Embryonic facial prominence (tissue), 1 donor: ENCODE measurements at regions not wholly inside any gene's neighbourhood (a gene's known extent, or its start where the extent isn't known, plus 50 kb on each side); places are given as distances from the start of the nearest gene placed in this dataset.

ENCODE experiments used
- DNase-seq: peaks from one replicate; pipeline ENCODE4 v3.0.0-alpha.2; 2016; ENCODE audit errors: extremely low spot score

DNA sequence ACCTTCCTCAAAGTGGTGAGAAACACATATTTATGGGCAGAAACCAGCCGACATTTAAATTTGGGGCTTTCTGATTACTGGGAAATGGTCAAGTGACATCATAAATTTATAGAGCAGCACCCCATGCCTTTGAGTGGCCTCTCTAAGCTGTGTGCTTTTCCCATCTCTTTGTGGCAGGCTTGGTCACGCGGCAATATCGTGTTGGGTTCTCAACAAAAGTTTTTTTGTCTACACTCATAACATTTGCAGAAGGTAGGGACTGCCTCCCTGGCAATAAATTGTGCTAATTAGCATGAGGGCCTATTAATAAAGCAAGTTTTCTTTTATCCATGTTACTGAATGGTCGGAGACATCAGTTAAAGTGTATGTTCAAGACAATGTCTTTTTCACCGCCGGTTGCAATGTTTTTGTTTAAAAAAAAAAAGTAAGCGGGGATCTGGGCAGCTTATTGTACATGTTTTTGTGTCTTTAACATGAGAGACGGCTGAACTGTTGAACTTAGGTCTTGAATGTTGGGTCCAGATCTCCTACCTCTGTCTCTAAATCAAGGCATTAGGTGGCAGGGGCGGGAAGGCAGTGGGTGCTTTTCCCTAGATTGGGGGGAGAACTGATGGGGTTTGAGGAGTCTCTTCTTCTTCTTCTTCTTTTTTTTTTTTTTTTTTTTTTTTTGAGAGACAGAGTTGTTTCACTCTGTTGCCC, 193.3 kb downstream of the PHETA1 start:
- DNase-seq, result no peak

DNA sequence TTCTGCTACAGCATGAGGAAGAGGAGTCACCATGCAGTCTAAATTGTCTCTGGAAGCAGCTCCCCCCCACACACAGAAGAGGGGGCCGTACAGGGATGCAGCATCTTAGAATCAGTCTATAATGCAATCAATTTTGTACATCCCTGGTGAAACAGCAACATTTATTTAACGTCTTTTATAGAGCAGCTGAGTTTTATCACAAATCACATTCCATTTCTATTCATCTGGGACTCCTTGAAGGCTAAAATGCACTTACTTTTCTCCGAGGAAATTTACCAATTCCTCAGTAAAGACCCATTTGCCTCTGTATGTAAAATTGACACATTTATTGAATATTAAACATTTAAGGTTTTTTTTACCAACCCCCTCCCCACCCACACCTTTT, 193.9 kb downstream of the PHETA1 start:
- no peak for DNase-seq

DNA sequence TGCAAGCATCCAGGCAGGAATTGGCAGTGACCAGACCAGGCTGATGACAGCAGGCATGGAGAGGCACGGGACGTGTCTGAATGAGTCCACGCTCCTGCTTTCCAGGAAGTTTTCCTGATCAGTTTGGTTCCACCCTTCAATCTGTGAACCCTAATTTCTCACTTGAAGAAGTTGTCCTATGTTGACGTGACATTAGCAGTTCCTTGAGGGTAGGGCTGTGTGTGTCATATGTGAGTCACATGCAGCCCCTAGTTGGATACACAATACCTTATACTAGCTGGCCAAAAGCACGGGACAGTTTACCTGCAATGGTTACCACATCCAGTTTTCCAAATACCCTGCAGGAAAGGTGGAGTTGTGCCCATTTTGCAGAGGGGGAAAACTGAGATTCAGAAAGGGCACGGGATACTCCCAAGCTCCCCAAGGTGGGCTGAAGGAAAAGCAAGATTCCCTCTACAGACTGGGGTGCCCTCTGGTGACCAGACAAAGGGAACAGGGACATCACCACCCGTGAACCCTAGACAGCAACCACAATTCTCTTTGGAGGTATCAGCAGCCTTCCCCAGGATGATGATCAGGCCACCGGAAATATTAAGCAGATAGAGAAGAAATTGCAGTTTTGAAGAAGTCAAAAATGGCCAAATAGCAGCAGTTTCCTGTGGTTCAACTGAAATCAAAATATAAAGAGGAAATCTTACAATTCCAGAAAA, 194.5 kb downstream of the PHETA1 start:
- DNase-seq, result no peak

DNA sequence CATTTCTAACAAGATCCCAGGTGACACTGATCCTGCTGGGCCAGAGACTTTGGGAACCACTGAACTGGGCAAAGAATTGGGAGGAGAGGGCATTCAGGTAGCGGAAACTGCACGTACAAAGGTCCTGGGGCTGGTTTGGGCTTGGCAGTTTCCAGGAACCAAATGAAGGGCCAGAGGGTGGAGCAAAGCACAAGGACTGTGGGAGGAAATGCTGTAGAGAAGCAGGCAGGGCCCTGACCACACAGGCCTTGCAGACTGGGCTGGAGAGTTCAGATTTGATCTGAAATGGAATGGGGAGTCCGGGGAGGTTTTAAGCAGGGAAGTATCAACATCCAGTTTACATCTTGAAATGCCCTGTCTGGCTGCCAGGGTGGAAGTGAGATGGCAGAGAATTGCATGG, 195.1 kb downstream of the PHETA1 start:
- DNase-seq, result no peak

DNA sequence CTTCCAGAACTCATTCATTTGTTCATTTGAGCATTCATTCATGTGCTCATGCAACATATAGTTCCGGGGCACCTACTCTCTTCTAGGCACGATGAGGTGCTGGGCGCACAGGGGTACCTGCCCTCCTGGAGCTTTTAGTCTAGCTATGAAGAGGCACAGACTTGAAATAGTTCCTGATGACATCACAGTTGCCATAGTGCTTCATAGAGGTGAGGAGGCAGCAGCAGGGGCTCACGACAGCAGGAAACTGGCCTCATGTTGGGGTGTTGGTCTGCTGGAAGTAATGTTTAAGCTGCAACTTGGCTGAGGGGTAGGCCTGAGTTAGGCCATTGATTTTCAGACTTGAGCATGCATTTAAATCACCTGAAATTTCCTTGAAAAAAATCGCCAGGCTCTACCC, 195.5 kb downstream of the PHETA1 start:
- no peak for DNase-seq

DNA sequence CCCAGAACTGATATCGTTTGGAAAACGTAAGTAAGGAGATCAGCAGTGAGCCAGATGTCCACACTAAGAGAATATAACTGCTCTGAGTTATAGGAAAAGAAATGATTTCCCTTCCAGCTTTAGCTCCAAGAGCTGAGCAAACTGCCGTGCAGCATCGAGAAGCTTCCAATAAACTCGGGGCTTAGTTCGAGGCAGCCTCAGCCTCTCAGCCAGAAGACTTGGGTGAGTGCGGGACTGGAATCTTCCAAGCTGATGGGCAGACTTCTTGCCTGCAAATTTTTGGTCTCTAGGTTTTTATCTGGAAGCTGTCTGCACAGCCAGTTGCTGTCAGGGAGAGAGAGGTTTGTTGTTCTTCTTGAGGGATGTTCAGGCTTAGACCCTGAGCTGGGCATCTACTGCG, 196.1 kb downstream of the PHETA1 start:
- DNase-seq, result no peak

DNA sequence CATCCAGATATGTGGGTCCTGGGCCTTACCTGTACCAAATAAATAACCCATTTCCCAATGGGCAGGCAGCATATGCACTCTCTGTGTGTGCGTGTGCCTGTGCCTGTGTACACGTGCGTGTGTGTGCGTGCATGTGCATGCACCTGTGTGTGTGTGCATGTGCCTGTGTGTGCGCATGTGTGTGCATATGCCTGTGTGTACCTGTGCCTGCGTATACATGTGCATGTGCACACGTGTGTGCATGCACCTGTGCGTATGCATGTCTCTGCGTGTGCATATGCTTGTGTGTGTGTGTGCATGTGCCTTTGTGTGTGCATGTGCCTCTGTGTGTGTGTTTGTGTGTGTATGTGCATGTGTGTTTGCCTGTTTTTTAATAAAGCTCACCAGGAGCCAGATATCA, 197.1 kb downstream of the PHETA1 start:
- no peak for DNase-seq

DNA sequence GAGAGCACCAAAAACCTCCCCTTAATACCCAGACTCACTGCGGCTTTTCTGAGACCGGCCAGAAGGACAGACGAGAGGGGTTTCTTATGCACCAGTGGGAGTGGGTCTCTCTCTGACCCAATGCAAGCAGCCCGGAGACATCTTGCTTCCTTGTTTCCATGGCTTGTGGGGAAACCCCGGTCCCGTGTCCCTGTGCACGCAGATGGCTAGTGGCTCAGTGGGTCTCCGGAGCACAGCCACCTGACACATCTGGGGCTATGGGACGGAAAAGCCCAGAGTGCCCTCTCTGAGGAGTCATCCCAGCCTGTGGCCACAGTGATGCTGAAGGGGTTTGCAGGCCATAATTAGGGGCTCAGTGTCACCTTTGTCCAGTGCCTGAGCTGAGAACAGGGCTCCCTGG, 197.6 kb downstream of the PHETA1 start:
- no peak for DNase-seq

DNA sequence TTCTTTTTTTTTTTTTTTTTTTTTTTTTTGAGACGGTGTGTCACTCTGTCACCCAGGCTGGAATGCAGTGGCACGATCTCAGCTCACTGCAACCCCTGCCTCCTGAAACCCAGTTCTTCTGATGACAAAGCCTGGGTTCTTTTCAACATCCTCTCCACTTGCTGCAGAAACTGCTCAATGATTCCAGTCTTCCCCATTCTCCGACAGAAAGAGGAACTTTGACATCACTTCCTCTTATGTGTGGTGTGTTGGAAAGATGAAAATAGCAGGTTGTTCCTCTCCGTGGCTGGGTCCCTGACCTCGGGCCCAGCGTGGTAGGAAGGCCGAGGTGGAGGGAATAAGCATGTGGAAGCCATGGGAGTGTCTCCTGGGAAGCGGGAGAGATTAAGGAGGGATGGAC, 198.4 kb downstream of the PHETA1 start:
- no peak for DNase-seq

DNA sequence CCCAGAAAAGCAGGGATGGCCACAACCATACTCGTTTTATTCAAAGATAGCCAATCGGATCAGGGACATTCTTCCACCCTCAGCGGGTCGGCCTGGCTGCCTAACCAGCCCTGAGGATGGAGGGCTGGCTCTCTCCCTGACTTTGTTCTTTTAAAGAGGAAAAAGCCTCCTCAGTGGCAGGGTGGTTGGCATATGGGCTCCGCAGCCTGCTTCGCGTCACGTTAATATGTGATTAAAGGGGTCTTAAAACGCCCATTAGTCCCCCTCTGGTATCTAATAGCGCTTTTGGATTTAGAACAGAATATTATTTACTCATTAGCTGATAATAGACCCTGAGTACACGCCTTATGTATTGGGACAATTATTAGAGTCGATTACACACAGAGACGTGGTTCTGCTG, 199.4 kb downstream of the PHETA1 start:
- DNase-seq, result no peak

DNA sequence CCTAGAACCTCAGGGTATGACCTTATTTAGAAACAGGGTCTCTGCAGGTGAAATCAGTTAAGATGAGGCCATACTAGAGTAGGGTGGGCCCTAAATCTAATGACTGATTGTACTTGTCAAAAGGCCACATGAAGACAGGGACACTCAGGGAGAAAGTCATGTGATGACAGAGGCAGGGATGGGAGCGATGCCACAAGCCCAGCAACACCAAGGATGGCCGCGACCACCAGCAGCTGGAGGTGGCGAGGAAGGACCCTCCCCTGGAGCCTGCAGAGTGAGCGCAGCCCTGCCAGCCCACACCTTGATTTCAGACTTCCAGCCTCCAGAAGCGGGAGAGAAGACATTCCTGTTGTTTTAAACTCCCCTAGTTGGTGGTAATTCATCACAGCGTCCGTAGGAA, 199.9 kb downstream of the PHETA1 start:
- no peak for DNase-seq

DNA sequence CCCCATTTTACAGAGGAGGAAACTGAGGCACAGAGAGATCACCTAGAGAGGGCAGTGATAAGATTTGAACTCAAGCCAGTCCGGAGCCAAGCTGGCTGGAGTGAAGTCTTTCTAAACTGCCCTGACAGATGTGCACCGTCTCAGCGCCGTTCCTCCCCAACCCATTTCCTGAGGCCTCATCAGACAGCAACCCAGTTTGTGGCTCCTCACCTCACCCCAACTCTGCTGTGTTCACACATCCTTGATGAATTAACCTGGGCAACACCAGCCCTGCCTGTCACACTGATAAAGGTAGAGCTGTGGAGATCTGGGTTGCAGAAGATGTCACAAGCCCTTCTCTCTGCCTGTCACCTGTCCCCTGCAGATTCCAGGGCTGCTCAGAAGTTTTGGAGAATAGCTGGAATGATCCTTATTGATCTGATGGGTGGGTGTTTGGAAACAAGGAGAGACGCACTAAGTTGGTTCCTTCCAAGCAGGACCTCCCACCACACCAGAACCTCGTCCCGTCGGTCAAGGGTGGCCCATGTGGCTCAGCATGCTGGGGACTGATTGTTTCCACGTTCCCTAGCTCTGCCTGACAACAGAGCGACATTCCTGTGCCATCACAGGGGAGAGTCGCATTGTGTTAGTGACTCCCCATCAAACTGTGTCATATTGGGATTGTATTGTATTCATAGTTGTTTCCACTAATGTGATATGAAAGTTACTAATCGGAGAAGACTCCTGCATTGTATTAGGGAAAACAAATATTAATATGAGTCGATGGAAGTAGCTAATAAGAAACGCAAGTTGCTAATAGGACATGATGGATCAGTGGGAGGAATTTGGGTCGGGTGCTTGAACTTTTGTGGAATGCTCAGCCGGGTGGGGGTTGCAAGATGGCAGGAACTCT, 200.6 kb downstream of the PHETA1 start:
- no peak for DNase-seq

DNA sequence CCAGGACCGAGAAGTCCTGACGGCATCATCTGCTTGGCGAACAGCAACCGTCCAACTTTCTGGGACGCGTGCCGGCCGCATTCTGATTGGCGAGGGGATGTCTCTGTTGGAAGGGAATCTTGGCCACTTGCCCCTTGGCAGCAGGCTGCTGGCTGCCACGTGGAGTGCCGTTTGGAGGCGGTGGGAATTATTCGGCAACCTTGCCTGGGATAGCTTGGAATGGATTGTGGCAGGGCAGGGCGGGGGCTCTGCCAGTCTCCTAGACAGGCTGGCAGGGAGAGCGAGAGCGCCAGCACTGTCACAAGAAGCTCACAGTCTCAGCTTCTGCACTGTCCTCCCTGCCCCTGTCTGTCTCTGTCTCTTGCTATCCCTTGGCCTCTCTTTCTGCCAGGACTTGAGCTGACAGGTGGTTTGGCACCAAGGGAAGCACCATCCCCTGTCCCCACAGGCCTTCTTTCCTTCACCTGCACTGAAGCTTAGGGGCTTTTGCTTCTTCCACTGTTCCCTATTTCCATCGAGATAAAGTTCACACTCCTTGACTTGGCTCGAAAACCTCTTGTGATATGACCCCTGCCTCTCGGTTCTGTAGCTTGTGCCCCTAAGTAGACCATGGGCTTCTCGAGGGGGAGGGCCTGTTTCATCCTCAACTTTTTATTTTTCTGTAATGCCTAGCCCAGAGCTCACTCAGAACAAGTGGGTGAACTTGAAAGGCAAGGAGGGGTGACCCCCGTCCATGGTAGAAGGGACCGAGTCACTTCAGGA, 201.9 kb downstream of the PHETA1 start:
- DNase-seq, result no peak

DNA sequence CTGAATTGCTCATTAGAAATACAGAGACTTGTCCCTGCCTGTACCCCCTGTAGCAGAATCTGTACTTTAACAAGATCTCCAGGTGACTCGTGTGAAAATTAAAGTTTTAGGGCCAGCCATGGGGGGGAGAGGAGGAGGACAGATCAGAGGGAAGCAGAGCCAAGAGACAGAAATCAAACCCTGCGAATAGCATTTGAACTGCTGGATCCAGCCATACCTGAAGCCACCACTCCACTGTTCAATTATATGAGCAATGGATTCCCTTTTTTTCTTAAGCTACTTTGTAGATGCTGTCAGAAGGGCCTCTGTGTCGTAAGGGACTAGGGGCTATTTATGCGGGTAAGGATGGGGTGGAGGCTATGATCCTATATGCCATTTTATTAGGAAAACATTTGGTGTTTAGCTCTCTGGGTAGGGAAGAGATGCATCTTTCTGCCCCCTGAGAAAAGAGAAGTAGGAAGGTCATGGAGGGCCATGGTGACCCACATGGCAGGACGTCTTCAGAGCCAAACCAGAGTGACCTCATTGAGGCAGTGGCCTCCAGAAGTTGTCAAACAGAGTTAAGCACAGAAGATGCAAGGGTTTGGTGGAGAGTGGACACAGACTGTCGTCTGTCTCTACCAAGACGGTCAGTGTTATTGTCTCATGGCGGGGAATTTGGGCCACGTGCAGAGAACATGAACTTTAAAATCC, 203.9 kb downstream of the PHETA1 start:
- DNase-seq, result no peak

DNA sequence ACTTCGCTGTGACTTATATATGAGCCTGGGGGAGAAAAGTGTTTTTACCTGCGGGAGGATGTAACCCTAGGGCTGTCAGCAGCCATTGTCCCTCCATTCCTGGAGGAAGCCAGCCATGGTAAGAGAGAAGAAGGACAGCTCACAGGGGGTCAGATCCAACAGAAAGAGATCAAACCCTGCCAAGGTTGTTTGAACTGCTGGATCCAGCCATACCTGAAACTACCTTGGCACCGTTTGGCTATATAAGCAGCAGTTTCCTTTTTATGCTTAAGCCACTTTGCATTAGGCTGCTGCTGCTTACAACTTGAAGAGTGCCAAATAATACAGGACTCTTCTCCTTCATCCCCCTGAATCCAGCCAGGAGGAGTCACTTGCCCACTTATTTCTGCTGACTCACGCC, 205.5 kb downstream of the PHETA1 start:
- no peak for DNase-seq

DNA sequence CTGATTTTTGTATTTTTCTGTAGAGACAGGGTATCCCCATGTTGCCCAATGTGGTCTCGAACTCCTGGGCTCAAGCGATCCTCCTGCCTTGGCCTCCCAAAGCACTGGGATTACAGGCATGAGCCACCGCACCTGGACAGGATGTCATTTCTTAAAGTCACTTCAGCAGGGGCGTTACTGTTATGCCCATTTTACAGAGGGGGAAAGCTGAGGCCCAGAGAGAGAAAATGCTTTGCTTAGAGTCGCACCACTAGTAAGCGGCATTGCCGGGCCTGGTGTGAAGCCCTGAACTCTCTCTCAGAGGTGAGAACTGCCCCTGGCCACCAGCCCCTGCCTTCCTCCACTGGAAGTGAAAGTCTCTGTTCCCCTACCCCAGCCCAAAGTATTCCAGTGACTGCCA, 207.0 kb downstream of the PHETA1 start:
- DNase-seq, result no peak

DNA sequence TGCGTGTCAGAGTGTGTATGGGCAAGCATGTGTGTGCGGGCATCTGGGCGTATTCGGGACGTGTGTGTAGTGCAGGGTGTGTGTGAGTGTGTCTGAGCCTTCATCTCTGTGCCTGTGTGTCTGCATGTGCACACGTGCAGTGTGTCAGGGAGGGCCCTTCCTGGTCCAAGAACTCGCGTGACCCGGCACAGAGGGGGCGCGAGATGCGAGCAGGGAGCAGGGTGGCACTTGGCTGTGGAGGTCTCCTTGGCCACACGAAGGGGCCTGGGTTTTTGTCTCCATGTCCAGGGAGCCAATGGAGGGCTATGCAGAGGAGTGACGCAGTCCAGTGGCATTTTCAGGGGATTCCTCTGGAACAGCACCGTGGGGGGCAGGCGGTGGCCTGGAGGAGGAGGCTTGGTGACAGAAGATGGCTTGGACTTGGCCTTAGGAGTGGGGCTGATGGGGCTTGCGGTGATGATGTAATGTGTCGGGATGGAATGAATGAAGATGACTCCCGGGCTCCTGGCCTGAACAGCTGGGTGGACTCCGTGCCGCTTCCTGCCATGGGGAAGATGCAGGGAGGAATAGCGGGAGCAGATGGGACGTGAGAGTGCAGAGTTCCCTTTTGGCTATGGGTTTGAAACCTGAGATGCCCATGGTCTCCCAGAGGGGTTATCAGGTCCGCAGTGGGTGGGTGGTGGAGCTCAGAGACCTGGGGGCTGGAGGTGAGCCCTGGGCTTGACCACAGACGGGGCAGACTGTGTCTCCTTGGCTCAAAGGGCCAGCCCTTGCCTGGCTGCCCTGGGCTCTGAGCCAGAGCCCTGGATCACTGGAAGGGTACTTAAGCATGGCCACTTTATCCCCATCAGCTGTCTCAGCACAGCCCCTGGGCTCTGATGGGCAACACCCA, 208.3 kb downstream of the PHETA1 start:
- DNase-seq, result no peak

DNA sequence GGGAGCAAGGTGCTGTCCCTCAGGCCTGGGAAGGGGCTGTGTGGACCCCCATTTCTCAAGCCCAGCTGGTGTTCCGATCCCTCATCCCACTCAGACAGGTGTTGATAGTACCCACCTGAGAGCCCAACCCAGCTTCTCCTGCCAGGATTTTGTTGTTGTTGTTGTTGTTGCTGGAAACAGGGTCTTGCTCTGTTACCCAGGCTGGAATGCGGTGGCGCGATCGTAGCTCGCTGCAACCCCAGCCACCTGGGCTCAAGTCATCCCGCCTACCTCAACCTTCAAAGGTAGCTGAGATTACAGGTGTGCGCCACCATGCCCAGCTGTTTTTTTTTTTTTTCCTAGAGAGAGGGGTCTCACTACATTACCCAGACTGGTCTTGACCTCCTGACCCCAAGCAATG, 209.9 kb downstream of the PHETA1 start:
- DNase-seq, result no peak

DNA sequence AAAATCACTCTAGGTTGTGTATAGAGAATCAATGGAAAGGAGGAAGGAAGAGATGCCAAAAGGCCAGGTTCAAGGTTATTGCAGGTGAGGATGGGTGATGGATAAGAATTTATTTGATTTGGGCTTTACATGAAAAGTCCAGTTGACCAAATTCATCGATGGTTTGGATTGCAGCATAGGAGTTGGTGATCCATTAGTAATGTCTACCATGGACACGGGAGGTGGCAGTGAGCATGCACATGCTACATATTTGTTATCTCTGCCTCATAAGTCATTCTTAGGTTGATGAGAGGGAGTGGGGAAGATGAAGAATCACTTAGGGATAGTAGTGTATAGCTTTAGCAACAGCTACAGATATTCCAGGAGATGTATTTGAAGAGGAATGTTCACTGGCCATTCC, 211.4 kb downstream of the PHETA1 start:
- no peak for DNase-seq

DNA sequence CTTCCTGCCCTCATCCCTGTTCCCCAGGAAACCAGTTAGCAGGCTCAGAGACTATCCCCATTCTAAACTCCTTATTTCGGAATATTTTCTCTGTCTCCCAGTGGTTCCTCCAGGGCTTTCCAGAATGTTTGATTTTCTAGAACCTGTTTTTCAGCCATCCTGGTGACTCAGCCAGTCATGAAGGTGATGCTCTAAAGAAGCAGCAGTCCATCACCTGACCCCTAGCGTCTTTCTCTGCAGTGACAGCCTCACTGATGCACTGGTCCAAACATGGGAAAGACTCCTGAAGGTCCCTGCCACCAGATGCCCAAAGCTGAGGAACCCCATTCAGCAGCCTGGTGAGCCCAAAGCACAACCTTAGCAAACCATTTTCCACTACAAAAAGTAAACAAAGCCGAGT, 212.6 kb downstream of the PHETA1 start:
- DNase-seq, result no peak
